ENCODE measurements at regions not wholly inside any gene's neighbourhood (a gene's known extent, or its start where the extent isn't known, plus 50 kb on each side); places are given as distances from the start of the nearest gene placed in this dataset.

DNA sequence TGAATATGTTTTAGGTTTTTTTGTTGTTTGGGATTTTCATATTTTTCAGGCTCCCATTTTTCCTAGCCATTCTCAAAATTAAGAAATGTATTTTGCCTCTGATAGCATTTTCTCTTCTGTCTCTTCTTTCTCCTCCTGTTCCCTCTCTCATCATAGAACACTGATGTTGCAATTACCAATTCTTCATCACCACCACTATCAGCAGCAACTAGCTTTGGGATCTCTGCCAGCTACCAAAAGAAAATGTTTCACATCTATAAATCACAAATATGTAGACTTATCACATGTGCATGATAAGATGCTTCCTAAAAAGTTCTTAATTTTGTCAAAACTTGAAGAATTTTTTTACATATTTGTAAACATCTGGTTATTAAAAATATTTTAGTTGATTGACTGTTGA is 887.1 kb downstream of the MAT2B start:
- DNase-seq (ENCODE audit: low spot score): no peak

DNA sequence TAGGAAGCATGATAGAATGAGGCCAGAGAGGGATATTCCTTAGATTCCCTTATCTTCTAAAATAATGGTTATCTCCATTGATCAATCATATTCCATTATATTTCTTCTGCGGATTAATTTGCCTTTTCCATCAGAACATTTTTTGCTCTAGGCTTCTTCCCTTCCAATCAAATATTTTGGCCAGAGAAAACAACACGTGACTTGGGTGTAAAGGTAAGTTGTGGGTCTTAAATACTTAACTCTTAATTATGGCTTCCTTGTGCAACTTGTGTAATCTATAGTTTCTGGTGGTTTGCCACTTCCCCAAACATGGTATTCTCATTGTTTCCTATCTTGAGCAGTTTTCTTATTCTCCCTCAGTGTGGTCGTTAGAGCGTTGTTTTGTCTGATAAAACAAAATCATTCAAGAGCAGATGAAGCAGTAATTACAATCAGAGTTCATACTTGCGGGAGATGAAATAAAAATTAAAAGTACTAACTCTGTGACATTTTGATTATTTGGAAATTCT is 889.3 kb downstream of the MAT2B start:
- no peak for DNase-seq (ENCODE audit: low spot score)

DNA sequence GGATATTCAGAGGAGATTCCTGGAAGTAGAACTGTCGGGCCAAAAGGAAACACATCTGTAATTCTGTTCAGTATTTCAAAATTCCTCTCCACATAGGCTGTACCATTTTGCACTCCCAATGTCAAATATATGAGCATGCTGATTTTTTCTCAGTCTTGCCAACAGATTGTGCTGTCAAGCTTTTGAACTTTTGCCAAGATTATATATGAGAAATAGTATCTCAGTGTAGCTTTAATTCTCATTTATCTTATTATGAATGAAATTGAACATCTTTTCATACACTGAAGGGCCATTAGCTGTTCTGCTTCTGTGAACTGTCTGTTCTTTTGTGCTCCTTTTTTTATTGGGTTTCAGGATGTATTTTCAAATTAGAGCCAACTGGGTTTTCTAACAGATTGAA is 907.1 kb downstream of the MAT2B start:
- no peak for DNase-seq (ENCODE audit: low spot score)

DNA sequence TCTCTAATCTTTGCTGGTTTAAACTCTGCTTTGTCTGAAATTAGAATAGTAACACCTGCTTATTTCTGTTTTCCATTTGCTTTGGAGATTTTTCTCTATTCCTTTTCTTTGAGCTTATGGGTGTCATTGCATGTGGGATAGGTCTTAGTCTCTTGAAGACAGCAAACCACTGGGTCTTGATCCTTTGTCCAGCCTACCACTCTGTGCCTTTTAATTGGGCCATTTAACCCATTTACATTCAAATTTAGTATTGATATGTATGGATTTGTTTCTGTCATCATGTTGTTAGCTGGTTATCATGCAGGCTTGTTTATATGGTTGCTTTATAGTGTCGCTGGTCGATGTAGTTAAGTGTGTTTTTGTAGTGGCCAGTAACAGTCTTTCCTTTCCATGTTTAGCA is 914.7 kb downstream of the MAT2B start:
- DNase-seq (ENCODE audit: low spot score): no peak

DNA sequence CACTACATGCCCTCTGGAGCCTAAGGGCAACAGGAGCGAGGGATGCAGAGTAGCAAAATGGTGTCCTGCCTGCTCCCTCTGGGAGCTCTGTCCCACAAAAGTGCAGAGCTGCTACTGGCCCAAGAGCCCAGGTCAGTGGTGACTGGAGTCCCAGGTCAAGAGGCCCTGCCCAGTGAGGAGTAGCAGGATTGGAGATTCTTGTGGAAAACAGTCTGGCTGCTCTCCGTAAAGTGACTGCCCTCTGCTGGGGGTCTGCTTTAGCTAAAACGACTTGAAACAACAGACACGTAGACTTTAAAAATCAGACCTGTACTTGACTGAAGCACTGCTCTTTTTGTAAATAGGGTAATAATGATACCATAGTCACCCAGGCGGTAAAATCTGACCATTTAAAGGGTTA is 917.0 kb downstream of the MAT2B start:
- no peak for DNase-seq (ENCODE audit: low spot score)

DNA sequence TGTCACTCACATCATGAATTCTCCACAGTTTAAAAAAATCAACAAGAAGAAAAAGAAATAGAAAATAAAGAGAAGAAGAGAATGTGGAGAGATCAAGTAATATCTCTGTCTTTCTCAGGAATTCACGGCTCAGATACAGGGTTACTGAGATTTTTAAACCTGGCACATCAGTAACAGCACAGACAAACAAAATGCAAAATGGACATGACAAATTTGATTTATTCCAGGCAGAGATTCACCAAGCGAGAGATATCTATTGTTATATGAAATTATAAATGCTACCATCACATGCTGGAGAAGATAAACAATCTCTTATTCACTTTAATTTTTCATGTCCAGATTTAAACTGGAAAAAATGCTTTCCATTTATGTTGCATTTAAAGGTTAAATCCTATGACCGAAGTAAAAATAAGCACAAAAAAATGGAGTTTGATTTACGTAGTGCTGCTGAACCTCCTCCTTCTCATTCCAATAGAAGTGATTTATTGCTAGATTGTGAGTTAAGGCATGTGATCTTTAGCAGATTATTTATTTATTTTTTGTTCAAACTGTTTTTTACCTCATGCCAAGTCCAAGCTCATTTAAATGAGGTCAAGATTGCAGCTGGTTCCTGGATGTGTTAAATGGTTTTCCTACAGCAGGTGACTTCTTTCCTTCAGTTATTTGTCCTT is 926.4 kb downstream of the MAT2B start:
- no peak for DNase-seq (ENCODE audit: low spot score)

DNA sequence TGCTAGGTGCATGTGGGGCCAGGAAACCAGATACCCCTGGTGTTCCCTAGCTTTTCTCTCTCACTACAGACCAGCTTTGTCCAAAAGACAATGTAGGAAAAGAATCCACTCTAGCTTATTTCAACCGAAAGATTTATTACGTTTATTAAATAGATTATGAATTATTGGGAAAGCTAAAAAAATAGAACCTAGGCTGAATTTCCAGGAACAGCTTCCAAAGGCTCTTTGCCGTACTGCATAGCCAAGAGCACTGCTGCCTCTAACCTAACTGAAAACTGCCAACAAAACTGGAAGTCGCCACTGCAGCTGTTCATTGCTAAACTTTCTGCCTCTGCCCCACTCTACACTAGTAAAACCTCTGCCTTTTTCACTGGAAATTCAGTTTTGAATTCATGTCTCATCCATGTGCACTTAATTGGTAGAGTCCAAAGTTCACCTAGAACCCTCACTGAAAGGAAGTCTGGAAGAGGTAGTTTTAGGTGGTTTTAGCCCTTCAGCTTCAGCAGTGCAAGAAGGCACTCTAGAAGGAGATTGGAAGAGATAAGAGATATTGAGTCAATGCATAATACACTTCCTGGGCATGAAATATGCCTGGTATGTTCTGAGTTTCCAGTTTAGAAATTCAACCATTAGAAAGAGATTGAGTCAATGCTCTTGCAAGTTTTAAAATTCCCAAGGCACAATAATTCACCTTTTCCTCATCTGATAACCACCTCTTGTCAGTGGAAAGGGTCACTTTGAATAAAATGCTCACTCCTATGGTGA is 927.9 kb downstream of the MAT2B start:
- DNase-seq (ENCODE audit: low spot score): no peak

DNA sequence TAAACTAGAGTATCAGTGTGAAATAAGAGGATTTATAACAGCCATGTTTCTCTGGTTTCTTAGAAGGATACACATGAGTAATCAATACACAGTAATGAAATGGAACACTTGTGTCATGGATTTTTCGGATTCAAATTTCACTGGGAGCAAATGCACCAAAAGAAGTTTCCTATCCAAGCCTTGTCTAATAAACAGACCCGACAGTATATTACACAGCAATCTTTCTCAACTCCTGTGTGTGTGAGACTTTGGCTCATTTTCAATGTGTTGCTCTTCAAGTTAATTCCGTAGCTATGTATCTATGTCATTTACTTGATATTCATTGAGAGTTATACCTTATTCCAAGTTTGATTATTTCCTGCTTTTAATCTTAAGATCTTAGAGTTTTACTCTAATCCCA is 930.2 kb downstream of the MAT2B start:
- no peak for DNase-seq (ENCODE audit: low spot score)

DNA sequence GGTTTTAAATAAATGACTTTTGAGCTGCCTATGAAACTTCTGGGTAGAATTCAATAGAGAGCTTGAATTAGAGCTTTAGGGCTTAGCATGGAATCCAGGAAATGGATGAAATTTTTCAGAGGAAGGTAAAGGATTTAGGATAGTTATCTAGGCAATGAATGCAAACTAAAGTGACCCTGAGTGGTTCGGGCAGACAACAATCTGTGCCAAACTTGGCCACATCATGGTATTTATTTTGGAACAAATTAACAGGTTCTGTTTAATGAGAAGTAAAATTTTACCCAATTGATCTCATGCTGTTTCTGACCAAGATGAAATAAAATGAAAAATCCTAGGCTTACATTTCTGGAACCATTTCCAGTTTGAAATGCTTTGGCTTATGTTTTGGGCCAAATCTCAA is 934.4 kb downstream of the MAT2B start:
- no peak for DNase-seq (ENCODE audit: low spot score)

DNA sequence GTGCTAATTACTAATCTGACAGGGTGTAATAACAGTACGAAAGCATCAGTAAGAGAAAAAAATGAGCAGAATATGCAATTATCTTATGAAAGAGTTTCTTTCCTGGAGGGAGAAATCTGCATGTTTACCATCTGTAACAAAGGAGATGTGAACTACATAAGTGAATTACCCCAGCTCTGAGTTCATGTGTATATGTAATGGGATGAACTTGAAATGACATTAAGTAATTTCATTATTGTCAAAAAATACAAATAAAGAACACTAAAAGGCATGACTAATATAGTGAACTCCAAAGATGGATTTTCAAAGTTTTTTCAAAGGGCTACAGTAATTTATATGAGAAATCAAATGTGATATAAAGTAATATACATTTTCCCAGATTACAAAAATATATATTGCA is 944.0 kb downstream of the MAT2B start:
- no peak for DNase-seq (ENCODE audit: low spot score)

DNA sequence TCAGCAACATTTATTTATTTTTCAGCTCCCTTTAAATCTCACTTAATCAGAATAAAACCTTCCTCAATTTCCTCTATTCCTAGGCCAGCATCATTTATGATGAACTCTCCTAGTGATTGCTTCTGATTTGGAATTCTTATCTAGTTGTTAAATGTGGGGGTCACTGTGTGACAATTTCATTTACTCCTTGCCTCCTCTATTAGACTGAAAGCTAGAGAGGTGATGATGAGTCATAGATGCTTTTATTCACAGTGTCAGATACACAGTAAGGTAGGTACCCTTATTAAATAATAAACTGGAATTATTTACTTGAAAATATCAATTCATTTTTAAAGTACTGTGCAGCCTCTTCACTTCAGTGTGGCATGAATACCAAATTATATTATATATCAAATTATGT is 960.6 kb downstream of the MAT2B start:
- no peak for DNase-seq (ENCODE audit: low spot score)

DNA sequence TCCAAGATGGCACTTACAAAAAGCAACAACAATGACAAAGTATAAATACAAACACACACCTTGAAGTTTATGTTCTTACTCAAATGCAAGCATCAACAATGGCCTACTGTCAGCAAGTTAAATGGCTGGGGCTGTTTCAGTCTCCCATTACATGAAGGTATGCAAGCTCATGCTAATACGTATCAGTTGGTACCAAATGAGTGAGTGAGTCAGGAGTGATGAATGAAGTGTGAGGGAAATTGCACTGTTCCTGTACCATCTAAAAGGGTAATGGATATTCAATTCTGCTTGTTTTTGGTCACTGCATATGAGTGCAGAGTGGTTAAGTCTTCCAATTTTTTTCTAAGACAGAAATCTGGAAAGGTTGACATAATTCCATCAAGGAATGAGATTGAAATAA is 964.9 kb downstream of the MAT2B start:
- no peak for DNase-seq (ENCODE audit: low spot score)

DNA sequence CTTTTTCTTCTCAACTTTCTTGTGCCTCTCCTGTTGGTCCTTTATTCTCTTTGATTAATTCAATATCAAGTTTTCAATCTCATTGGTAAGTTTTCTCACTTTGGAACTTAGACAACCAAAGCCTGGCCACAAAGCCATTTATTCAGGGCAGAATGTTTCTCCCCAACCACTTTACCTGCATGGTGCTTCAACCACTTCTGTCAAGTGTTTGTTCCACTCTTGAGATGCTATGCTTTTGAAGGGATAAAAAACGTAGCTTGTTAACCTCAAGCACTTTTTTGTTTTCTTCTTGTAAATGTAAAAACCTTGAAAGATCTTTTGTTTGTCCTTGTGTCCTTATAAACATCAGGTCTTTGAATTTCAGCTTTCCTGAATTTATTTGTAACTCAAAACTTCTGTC is 966.7 kb downstream of the MAT2B start:
- no peak for DNase-seq (ENCODE audit: low spot score)

DNA sequence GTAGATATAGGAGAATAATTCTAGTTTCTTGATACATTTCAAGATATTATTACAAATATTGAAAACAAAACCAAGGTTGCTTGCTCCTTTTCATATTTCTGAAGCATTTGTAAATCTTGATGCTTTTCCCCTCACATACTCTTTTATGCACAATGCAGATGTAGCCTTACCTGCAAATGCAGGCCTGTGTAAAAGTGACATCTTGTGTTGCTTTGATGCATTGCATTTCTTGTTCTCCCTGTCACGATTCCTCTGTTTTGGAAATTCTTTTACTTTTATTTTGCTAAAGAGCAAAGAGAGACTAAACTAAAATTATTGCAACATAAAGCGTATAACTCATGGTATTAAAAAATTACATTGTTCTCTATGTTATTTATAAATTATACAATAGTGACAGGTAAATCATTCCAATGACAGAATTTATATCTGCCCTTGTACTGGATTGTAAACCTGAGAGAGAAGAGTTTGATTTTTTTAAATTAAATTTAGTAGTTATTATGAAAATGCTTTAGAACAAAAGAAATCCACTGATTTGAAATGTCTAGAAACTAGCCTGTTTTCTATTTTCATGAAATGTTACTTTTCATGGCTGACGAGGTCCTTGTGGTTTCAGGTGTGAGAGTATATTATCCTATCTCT is 970.0 kb downstream of the MAT2B start:
- no peak for DNase-seq (ENCODE audit: low spot score)

DNA sequence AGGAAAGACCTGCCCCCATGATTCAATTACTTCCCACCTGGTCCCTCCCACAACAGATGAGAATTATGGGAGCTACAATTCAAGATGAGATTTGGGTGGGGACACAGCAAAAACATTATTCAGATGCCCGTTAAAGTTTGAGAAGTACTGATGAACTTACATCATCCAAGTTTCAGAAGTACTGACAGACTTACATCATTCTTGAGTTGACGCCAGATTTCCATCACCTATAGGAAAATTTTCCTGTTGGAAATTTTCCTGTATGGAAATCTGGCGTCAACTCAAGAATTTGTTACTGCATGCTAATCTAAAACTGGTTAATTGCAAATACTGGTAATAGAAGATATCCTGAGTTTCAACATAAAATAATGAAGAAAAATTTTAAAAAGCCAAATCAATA is 975.9 kb downstream of the MAT2B start:
- DNase-seq (ENCODE audit: low spot score): no peak

DNA sequence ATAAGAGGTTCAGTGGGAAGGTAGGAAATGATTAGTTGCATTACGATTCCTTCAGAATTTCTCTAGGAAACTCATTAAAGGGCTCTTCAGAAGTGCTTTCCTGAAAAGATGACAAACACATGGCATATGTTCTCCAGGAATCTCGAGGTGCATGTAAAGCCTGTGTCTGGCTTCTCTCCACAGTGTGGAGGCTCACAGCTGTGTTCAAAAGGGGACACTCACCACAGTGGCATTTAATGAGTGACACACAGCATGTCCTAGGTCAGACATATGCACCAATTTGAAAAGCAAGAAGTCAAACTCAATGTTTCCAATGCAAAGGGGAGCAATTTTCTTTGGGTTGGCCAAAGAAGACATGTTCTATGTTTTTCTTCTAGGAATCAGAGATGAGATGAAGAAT is 976.9 kb downstream of the MAT2B start:
- no peak for DNase-seq (ENCODE audit: low spot score)

DNA sequence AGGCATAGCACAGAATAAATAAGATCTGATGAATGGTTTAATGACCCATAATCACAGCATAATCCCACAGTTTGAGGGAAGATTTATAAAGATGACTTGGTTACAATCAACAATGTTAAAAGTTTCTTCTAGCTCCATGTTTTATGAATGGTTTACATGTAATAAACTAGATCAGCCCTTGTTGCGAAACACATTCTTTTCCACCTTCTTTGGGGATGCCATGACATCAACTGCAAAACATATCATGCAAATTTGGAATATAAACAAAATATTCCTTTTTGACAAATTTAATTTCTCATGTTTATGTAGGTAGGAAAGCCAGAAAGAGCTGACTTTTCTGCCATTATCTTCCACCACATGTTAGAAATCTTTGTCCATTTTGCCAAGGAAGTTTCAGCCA is 979.5 kb downstream of the MAT2B start:
- no peak for DNase-seq (ENCODE audit: low spot score)

DNA sequence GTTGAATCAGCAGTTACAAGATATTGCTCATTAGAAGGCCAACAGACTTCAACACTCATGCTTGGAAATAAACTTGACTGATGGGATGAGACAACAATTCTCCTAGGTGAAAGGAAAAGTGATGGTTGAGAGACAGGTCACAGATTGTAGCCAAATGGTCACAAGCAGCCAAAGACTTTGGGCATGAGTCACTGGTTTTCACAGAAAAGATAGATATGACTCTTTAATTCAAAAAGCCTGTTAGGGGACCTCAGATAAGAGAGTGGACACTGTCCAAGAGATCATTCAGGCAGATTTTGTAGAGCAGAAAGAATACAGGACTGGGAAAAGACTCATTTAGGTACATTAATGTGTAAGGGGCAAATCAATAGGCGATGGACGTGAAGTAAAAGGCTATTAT is 982.5 kb downstream of the MAT2B start:
- DNase-seq (ENCODE audit: low spot score): no peak

DNA sequence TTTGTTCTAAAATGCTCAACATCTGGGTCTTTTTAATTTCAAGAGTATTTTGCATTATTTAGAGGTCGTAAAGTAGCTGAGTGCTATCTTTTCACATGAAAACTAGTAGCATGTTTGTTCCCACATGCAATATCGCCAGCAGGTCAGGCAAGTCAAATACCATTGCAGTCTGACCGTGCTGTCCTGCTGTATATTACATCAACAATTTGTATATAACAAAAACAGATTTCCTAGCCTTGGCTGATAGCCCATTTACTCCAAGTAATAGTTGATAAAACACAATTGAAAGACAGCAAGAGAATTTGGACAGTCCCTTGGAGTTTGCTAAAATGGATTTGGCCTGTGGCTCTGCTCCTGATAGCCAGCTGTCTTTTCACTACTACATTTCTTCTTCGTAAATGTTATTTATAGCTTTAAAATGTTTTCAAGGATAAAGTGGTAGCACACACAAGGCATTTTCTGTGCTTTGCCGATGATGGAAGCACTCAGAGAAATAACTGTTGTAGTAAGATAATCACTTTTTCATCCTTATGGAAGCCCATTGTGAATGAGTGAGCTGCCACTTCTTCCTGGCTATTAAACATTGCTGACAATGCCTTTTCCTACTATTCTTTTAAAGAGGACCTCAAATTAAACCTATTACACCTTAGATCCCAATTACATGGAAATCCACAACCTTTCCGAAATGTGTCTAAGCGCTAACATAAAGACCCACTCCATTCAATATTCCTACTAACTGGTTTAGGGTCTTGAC is 992.1 kb downstream of the MAT2B start:
- DNase-seq (ENCODE audit: low spot score): no peak

DNA sequence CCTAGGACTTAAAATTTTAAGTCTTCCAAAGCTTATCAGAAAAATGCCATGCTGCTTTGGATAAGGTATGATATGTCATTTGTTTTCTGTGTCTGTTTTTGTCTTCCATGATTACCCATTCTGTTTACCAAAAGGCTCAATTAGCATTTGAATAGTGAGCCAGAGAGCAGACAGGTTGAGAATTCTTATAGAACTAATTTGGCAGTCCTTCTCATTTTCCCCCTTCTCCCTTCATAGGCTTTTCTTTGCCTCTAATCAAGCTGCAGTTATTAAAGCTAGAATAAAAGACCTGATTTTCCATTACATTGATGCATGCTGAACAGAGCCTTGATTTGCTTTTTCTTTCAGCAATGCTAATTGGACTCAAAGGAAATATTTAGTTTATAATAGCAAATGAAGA is 993.0 kb downstream of the MAT2B start:
- DNase-seq (ENCODE audit: low spot score): no peak

DNA sequence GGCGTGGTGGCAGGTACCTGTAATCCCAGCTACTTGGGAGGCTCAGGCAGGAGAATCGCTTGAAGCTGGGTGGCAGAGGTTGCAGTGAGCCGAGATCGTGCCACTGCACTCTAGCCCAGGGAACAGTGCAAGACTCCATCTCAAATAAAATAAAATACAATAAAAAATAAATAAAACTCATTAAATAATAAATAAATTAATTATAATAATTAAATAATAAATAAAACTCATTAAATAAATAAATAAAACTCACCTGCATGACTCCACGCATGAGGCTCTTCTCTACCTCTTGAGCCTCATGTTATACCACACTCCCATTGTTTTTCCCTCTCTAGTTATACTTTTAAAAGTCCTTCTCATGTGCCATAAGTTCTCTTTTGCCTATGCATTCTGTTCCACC is 995.4 kb downstream of the MAT2B start:
- no peak for DNase-seq (ENCODE audit: low spot score)

DNA sequence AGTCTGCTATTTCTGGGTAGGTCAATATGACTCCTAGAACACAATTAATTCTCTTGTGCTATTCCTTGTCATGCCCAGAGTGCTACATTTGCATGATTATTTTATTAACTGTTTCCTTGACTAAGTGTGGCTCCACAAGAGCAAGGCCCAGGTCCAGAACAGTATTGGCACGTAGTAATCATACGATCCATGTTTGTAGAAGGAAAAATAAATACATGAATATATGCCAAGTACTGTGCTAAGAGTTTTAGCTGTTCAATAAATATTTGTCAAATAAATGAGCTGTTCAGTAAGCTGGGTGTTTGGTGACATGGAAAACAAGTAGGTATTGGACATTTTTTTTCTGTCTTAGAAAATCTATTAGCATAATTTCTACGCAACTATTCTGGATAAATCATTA is 995.9 kb downstream of the MAT2B start:
- DNase-seq (ENCODE audit: low spot score): no peak

Measured in CD4-positive, alpha-beta T cell treated with Interleukin-2 at 100 ng/mL for 4 hours (primary cell).